Ishikawa (cell line): ENCODE measurements at regions not wholly inside any gene's neighbourhood (a gene's known extent, or its start where the extent isn't known, plus 50 kb on each side); places are given as distances from the start of the nearest gene placed in this dataset.

Experiments
- CEBPB ChIP-seq: IDR thresholded peaks from 2 replicates; pipeline ENCODE4 v1.6.1; 2012
- CREB1 ChIP-seq: IDR thresholded peaks from 2 replicates; pipeline ENCODE4 v1.6.1; 2012; ENCODE audit warnings: low read depth
- EGR1 ChIP-seq: IDR thresholded peaks from 2 replicates; pipeline ENCODE4 v1.6.1; 2012
- EP300 ChIP-seq: IDR thresholded peaks from 2 replicates; pipeline ENCODE4 v1.6.1; 2012; ENCODE audit warnings: borderline replicate concordance
- MAX ChIP-seq: IDR thresholded peaks from 2 replicates; pipeline ENCODE4 v1.6.1; 2012
- NFIC ChIP-seq: IDR thresholded peaks from 2 replicates; pipeline ENCODE4 v1.6.1; 2012
- RAD21 ChIP-seq: IDR thresholded peaks from 2 replicates; pipeline ENCODE4 v1.6.1; 2012; ENCODE audit warnings: low read depth
- TAF1 ChIP-seq: IDR thresholded peaks from 2 replicates; pipeline ENCODE4 v1.6.1; 2012; ENCODE audit warnings: low read depth, mild to moderate bottlenecking
- TCF12 ChIP-seq: IDR thresholded peaks from 2 replicates; pipeline ENCODE4 v1.6.1; 2012; ENCODE audit warnings: low read depth
- TEAD4 ChIP-seq: IDR thresholded peaks from 2 replicates; pipeline ENCODE4 v1.6.1; 2012
- YY1 ChIP-seq: IDR thresholded peaks from 2 replicates; pipeline ENCODE4 v1.6.1; 2012; ENCODE audit warnings: low read depth
- ZBTB7A ChIP-seq: IDR thresholded peaks from 2 replicates; pipeline ENCODE4 v1.6.1; 2012; ENCODE audit warnings: low read depth

DNA sequence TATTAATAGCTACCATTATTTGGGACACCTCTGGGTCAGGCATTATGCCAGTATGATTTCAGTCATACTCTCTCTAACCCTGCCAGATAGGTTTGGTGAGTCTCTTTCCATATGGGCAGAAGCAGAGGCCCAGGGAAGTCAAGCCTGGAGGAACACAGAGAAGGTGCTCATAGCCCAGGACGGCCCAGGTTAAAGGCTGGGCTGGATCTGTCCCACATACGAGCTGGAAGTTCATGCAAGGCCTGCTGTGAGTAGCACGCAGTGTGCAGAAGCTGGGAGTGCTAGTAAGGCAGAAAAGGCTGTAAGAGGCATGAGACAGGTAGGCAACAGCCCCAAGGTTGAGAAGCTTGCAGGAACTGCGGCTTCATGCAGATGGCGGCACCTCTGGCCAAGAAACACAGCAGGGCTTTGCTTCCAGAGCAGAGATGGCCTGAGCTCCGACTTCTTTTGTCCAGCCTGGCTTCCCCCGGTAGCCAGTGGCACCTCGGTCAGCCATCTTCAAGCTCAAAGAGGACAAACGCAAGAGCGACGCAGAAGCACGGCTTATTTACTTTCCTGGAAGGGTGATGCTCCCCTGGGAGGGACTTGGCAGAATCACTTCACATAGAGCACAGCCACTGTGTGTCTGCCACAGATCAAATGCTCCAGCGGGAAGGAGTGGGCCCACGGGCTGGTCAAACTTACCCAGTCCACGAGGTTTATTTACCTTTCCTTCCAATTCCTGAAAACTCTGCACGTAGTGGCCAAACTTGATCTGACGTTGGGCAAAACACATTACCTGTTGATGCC is 58.5 kb upstream of the MAP4K4 start:
- TF ChIP-seq RAD21 (no peak), MAX (no peak), YY1 (no peak), ZBTB7A (no peak), NFIC (no peak), TCF12 (no peak), EP300 (no peak), TAF1 (no peak), TEAD4 (no peak), CEBPB (no peak), EGR1 (no peak), CREB1 (no peak)
